ENCODE measurements at regions not wholly inside any gene's neighbourhood (a gene's known extent, or its start where the extent isn't known, plus 50 kb on each side); places are given as distances from the start of the nearest gene placed in this dataset.

GRCh38 chr13:106423530-106423929, 111.9 kb downstream of the EFNB2 start:
- H3K27me3 ChIP-seq = peaks cover 0 to 3% (median 0%) of the 10 kb centered on the region in 7 donors
- TF ChIP-seq, protein P1, sequence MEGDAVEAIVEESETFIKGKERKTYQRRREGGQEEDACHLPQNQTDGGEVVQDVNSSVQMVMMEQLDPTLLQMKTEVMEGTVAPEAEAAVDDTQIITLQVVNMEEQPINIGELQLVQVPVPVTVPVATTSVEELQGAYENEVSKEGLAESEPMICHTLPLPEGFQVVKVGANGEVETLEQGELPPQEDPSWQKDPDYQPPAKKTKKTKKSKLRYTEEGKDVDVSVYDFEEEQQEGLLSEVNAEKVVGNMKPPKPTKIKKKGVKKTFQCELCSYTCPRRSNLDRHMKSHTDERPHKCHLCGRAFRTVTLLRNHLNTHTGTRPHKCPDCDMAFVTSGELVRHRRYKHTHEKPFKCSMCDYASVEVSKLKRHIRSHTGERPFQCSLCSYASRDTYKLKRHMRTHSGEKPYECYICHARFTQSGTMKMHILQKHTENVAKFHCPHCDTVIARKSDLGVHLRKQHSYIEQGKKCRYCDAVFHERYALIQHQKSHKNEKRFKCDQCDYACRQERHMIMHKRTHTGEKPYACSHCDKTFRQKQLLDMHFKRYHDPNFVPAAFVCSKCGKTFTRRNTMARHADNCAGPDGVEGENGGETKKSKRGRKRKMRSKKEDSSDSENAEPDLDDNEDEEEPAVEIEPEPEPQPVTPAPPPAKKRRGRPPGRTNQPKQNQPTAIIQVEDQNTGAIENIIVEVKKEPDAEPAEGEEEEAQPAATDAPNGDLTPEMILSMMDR (IDR thresholded peaks at IDR 0.05) = no peak
- intact Hi-C loops (cut with DNase I) = no loop called here
- no peak overlapping the region for H3K27ac ChIP-seq
- no peaks in the 10 kb centered on the region for H3K4me1 ChIP-seq
- ATAC-seq (no peak), DNase-seq (no peak)
- no peak overlapping the region for H3K4me3 ChIP-seq
- H3K36me3 ChIP-seq = no peaks in the 10 kb centered on the region
- no peaks in the 10 kb centered on the region for H3K9me3 ChIP-seq
- 76 to 79% methylated on average over 7 of the region's 7 CpGs for WGBS, 2 donors

GRCh38 chr13:106418556-106418955, 116.9 kb downstream of the EFNB2 start:
- TF ChIP-seq, protein P1 (IDR thresholded peaks at IDR 0.05) = no peak
- H3K27me3 ChIP-seq = peaks cover 0 to 18% (median 0%) of the 10 kb centered on the region in 7 donors
- WGBS, 2 donors = 78 to 84% methylated on average over 4 of the region's 4 CpGs

GRCh38 chr13:106417467-106418110, 117.9 kb downstream of the EFNB2 start:
- Histone ChIP-seq H3K36me3 (no peaks in the 10 kb centered on the region), H3K27me3 (peaks cover 0 to 18% (median 0%) of the 10 kb centered on the region in 7 donors), H3K4me1 (no peaks in the 10 kb centered on the region), H3K27ac (no peak overlapping the region), H3K4me3 (no peak overlapping the region), H3K9me3 (no peaks in the 10 kb centered on the region)
- TF ChIP-seq, protein P1 (IDR thresholded peaks at IDR 0.05) = no peak
- no peak for DNase-seq
- WGBS, 2 donors = 79 to 86% methylated on average over 16 of the region's 16 CpGs
- intact Hi-C loops (cut with DNase I) = no loop called here
- ATAC-seq = no peak

More at GRCh38 chr13:106418556-106418955, 116.9 kb downstream of the EFNB2 start:
- Histone ChIP-seq H3K4me3 (no peak overlapping the region), H3K4me1 (no peaks in the 10 kb centered on the region), H3K9me3 (no peaks in the 10 kb centered on the region), H3K27ac (no peak overlapping the region), H3K36me3 (no peaks in the 10 kb centered on the region)
- ATAC-seq (no peak), DNase-seq (no peak)
- intact Hi-C loops (cut with DNase I) = no loop called here

- TF ChIP-seq, protein P1 (IDR thresholded peaks at IDR 0.05) = no peak
- DNase-seq = no peak
- peaks cover 0 to 18% (median 0%) of the 10 kb centered on the region in 7 donors for H3K27me3 ChIP-seq
- no peak overlapping the region for H3K4me3 ChIP-seq
- ATAC-seq = no peak
- 89 to 93% methylated on average over 3 of the region's 3 CpGs for WGBS, 2 donors
- H3K4me1 ChIP-seq = no peaks in the 10 kb centered on the region
- no peaks in the 10 kb centered on the region for H3K36me3 ChIP-seq
- intact Hi-C loops (cut with DNase I) = no loop called here
- no peak overlapping the region for H3K27ac ChIP-seq
- H3K9me3 ChIP-seq = no peaks in the 10 kb centered on the region
Observed at GRCh38 chr13:106416645-106417044, 118.8 kb downstream of the EFNB2 start.
